ENCODE measurements at regions not wholly inside any gene's neighbourhood (a gene's known extent, or its start where the extent isn't known, plus 50 kb on each side); places are given as distances from the start of the nearest gene placed in this dataset.

GRCh38 chr2:215633360-215633759 is 197.5 kb upstream of the FN1 start:
- Histone ChIP-seq H2BK15ac (ENCODE audit: low read length) (no peak overlapping the region), H3K79me2 (ENCODE audit: control insufficient read depth in 1 of 2, insufficient read depth in 2 of 2, low read length in 2 of 2) (no peaks in the 10 kb centered on the region), H3K9ac (replicated peaks in 1 of 4; ENCODE audit: extremely low read depth in 1 of 4, low read depth in 3 of 4, low read length in 3 of 4) (no peak overlapping the region), H2BK120ac (replicated peaks; ENCODE audit: low read depth, low read length) (no peak overlapping the region), H4K91ac (replicated peaks; ENCODE audit: insufficient read length, low read length) (no peak overlapping the region), H2BK20ac (ENCODE audit: low read length) (no peak overlapping the region), H2BK12ac (ENCODE audit: low read depth, low read length) (no peak overlapping the region), H2BK5ac (ENCODE audit: low read depth, low read length) (no peak overlapping the region), H4K8ac (ENCODE audit: extremely low read depth, insufficient read depth, low read length) (no peak overlapping the region), H3K4me3 (ENCODE audit: extremely low read depth in 1 of 4, insufficient read depth in 2 of 4, low read depth in 3 of 4, low read length in 4 of 4) (no peak overlapping the region), H4K20me1 (replicated peaks in 1 of 2; ENCODE audit: control insufficient read depth in 1 of 2, insufficient read depth in 2 of 2, low read length in 2 of 2) (no peaks in the 10 kb centered on the region), H3K9me3 (ENCODE audit: insufficient read depth in 2 of 2, low read depth in 1 of 2, low read length in 1 of 2) (peaks cover 5 to 9% of the 10 kb centered on the region in 2 experiments; a peak in 1 of 4 replicates), H3K23ac (ENCODE audit: insufficient read length) (no peak overlapping the region), H3K18ac (ENCODE audit: extremely low read depth, low read length) (no peak overlapping the region), H3K4me2 (ENCODE audit: insufficient read depth in 1 of 2, low read depth in 2 of 2, low read length in 2 of 2) (no peak overlapping the region), H3K27ac (ENCODE audit: low read depth, low read length) (no peak overlapping the region), H3K14ac (ENCODE audit: insufficient read length) (no peak overlapping the region), H3K4me1 (replicated peaks in 1 of 4; ENCODE audit: control insufficient read depth in 3 of 4, insufficient read depth in 4 of 4, low read length in 3 of 4) (no peaks in the 10 kb centered on the region), H4K5ac (ENCODE audit: insufficient read length, low read depth, low read length) (no peak overlapping the region), H3K79me1 (ENCODE audit: low read depth, low read length) (no peaks in the 10 kb centered on the region), H3K23me2 (ENCODE audit: low read depth, low read length) (no peaks in the 10 kb centered on the region), H3K4ac (replicated peaks; ENCODE audit: insufficient read length, low read depth, low read length) (no peak overlapping the region), H2AFZ (ENCODE audit: low read length) (no peak overlapping the region), H2AK5ac (ENCODE audit: low read depth, low read length) (no peak overlapping the region), H3K36me3 (ENCODE audit: control insufficient read depth in 2 of 4, insufficient read depth in 4 of 4, low read length in 3 of 4) (no peaks in the 10 kb centered on the region), H3K56ac (replicated peaks; ENCODE audit: insufficient read length, low read depth, low read length) (no peak overlapping the region), H3K27me3 (replicated peaks in 1 of 4; ENCODE audit: control insufficient read depth in 3 of 4, extremely low read depth in 1 of 4, insufficient read depth in 3 of 4, low read length in 3 of 4) (no peaks in the 10 kb centered on the region)
- FAIRE-seq (no peak), DNase-seq (ENCODE audit: low read depth in 1 of 2, low spot score in 2 of 2) (no peak)
- POLR2A ChIA-PET (ENCODE audit: partially characterized antibody): no interaction called here
- CTCF ChIA-PET (ENCODE audit: partially characterized antibody): interaction anchor here (1.3 kb wide), 1 partner anchor 30 kb away, joined by 4 read pairs; no protein-coding TSS in a partner anchor
- TF ChIP-seq CBX5 (IDR thresholded peaks at IDR 0.05; ENCODE audit: low read depth, low read length) (no peak), CBX8 (IDR thresholded peaks at IDR 0.05; ENCODE audit: borderline replicate concordance, low read depth, low read length) (no peak), SP1 (IDR thresholded peaks at IDR 0.05; ENCODE audit: low read depth, low read length) (no peak), CHD1 (IDR thresholded peaks at IDR 0.05; ENCODE audit: low read depth, low read length) (no peak), KDM4A (IDR thresholded peaks at IDR 0.05; ENCODE audit: low read depth, low read length, severe bottlenecking) (no peak), SRF (IDR thresholded peaks at IDR 0.05; ENCODE audit: low read depth, low read length) (no peak), POLR2A (IDR thresholded peaks at IDR 0.05; ENCODE audit: control extremely low read depth in 1 of 2, low read depth in 2 of 2, low read length in 2 of 2) (no peak), EP300 (IDR thresholded peaks at IDR 0.05; ENCODE audit: borderline replicate concordance in 1 of 2, low read depth in 2 of 2, low read length in 2 of 2) (no peak)

All from H1 (cell line).